ENCODE measurements at regions not wholly inside any gene's neighbourhood (a gene's known extent, or its start where the extent isn't known, plus 50 kb on each side); places are given as distances from the start of the nearest gene placed in this dataset.

GRCh38 chr4:11566444-11567022 is 137.8 kb upstream of the HS3ST1 start:
- TF ChIP-seq, protein P1, sequence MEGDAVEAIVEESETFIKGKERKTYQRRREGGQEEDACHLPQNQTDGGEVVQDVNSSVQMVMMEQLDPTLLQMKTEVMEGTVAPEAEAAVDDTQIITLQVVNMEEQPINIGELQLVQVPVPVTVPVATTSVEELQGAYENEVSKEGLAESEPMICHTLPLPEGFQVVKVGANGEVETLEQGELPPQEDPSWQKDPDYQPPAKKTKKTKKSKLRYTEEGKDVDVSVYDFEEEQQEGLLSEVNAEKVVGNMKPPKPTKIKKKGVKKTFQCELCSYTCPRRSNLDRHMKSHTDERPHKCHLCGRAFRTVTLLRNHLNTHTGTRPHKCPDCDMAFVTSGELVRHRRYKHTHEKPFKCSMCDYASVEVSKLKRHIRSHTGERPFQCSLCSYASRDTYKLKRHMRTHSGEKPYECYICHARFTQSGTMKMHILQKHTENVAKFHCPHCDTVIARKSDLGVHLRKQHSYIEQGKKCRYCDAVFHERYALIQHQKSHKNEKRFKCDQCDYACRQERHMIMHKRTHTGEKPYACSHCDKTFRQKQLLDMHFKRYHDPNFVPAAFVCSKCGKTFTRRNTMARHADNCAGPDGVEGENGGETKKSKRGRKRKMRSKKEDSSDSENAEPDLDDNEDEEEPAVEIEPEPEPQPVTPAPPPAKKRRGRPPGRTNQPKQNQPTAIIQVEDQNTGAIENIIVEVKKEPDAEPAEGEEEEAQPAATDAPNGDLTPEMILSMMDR (conservative IDR thresholded peaks at IDR 0.05; ENCODE audit: low read depth, low read length): no peak
- Histone ChIP-seq H3K9ac (no peak overlapping the region), H3K27ac (no peak overlapping the region), H3K36me3 (ENCODE audit: insufficient read depth) (no peaks in the 10 kb centered on the region), H3K4me2 (no peak overlapping the region), H3K79me2 (ENCODE audit: insufficient read depth, low read depth) (no peaks in the 10 kb centered on the region), H3K4me1 (ENCODE audit: low read depth, poor library complexity, severe bottlenecking) (no peaks in the 10 kb centered on the region), H3K27me3 (ENCODE audit: insufficient read depth, low read depth) (no peaks in the 10 kb centered on the region), H2AFZ (ENCODE audit: low read depth) (no peak overlapping the region), H4K20me1 (ENCODE audit: insufficient read depth) (no peaks in the 10 kb centered on the region), H3K4me3 (IDR thresholded peaks at IDR 0.05; ENCODE audit: insufficient read depth, low read depth, low read length) (no peak overlapping the region)

- Histone ChIP-seq H3K4me3 (IDR thresholded peaks at IDR 0.05; ENCODE audit: insufficient read depth, low read depth, low read length) (no peak overlapping the region), H3K4me2 (no peak overlapping the region), H3K27me3 (ENCODE audit: insufficient read depth, low read depth) (no peaks in the 10 kb centered on the region), H3K79me2 (ENCODE audit: insufficient read depth, low read depth) (no peaks in the 10 kb centered on the region), H3K4me1 (ENCODE audit: low read depth, poor library complexity, severe bottlenecking) (no peaks in the 10 kb centered on the region), H3K27ac (no peak overlapping the region), H4K20me1 (ENCODE audit: insufficient read depth) (no peaks in the 10 kb centered on the region), H2AFZ (ENCODE audit: low read depth) (no peak overlapping the region), H3K9ac (no peak overlapping the region), H3K36me3 (ENCODE audit: insufficient read depth) (no peaks in the 10 kb centered on the region)
- TF ChIP-seq, protein P1 (conservative IDR thresholded peaks at IDR 0.05; ENCODE audit: low read depth, low read length): no peak
These were observed 137.2 kb upstream of the HS3ST1 start for GRCh38 chr4:11565899-11566298.

- no peaks in the 10 kb centered on the region for H3K79me2 ChIP-seq (ENCODE audit: insufficient read depth, low read depth)
- H3K4me3 ChIP-seq (IDR thresholded peaks at IDR 0.05; ENCODE audit: insufficient read depth, low read depth, low read length): no peak overlapping the region
- H4K20me1 ChIP-seq (ENCODE audit: insufficient read depth): no peaks in the 10 kb centered on the region
- H3K36me3 ChIP-seq (ENCODE audit: insufficient read depth): no peaks in the 10 kb centered on the region
- H3K9ac ChIP-seq: no peak overlapping the region
- H3K27ac ChIP-seq: no peak overlapping the region
- H3K4me1 ChIP-seq (ENCODE audit: low read depth, poor library complexity, severe bottlenecking): no peaks in the 10 kb centered on the region
- H2AFZ ChIP-seq (ENCODE audit: low read depth): no peak overlapping the region
- TF ChIP-seq, protein P1 (conservative IDR thresholded peaks at IDR 0.05; ENCODE audit: low read depth, low read length): no peak
- H3K27me3 ChIP-seq (ENCODE audit: insufficient read depth, low read depth): no peaks in the 10 kb centered on the region
- H3K4me2 ChIP-seq: no peak overlapping the region
These were observed 136.5 kb upstream of the HS3ST1 start for GRCh38 chr4:11565213-11565612.

DNA sequence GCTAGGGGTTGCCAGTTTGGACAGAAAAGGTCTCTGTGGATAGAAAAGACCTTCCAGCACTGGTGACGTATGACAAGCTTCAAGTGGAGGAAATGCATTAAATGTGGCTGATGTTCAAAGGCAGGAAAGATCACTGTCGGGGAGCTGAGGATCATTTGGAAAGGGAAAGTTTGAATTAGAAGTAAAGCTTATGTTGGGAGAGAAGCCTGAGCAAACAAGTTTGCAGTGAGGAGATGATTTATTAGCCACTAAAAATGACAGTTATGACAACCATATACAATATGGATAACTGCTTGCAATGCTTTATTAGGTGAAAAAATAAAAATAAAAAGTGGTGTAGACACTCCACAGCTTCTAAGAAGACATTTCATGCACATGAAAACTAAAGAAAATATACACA is 135.3 kb upstream of the HS3ST1 start:
- Histone ChIP-seq H3K27me3 (ENCODE audit: insufficient read depth, low read depth) (no peaks in the 10 kb centered on the region), H4K20me1 (ENCODE audit: insufficient read depth) (no peaks in the 10 kb centered on the region), H3K79me2 (ENCODE audit: insufficient read depth, low read depth) (no peaks in the 10 kb centered on the region), H3K36me3 (ENCODE audit: insufficient read depth) (no peaks in the 10 kb centered on the region), H2AFZ (ENCODE audit: low read depth) (no peak overlapping the region), H3K9ac (no peak overlapping the region), H3K4me2 (no peak overlapping the region), H3K27ac (no peak overlapping the region), H3K4me1 (ENCODE audit: low read depth, poor library complexity, severe bottlenecking) (no peaks in the 10 kb centered on the region), H3K4me3 (IDR thresholded peaks at IDR 0.05; ENCODE audit: insufficient read depth, low read depth, low read length) (no peak overlapping the region)
- TF ChIP-seq, protein P1 (conservative IDR thresholded peaks at IDR 0.05; ENCODE audit: low read depth, low read length): no peak

All from KMS-11 (cell line).